GM23338 (cell line): ENCODE measurements at regions not wholly inside any gene's neighbourhood (a gene's known extent, or its start where the extent isn't known, plus 50 kb on each side); places are given as distances from the start of the nearest gene placed in this dataset.

ENCODE experiments used
- ATAC-seq: fragments of 200-7000 bp; cut with Tn5 transposase; 3 replicates; pipeline ENCODE4 v1.9.1; 2020
- DNase-seq: peaks from one replicate; pipeline ENCODE4 v3.0.0-alpha.2; 2015; ENCODE audit warnings: low spot score
- H2AFZ ChIP-seq: fragments of 200-600 bp; sonication (generic); 2 replicates; pipeline ENCODE4 v1.8.0; 2016; ENCODE audit warnings: antibody characterized with exemption, mild to moderate bottlenecking, moderate library complexity
- H3F3A ChIP-seq: fragments of 200-600 bp; sonication (generic); replicated peaks from 2 replicates; pipeline ENCODE4 v1.8.0; 2017; ENCODE audit warnings: antibody characterized with exemption, mixed run types, low read depth
- H3K27ac ChIP-seq: fragments of 200-600 bp; sonication (generic); 2 replicates; pipeline ENCODE4 v1.6.1; 2016; ENCODE audit warnings: low read depth
- H3K27me3 ChIP-seq: fragments of 200-600 bp; sonication (generic); 2 replicates; pipeline ENCODE4 v1.8.0; 2016; ENCODE audit warnings: mild to moderate bottlenecking, mixed run types, moderate library complexity; ENCODE audit not compliant: insufficient read depth
- H3K36me3 ChIP-seq: fragments of 200-600 bp; sonication (generic); 2 replicates; pipeline ENCODE4 v1.8.0; 2016; ENCODE audit warnings: mild to moderate bottlenecking; ENCODE audit not compliant: insufficient read depth
- H3K4me1 ChIP-seq: fragments of 200-600 bp; sonication (generic); 2 replicates; pipeline ENCODE4 v1.8.0; 2016; ENCODE audit warnings: mild to moderate bottlenecking, moderate library complexity; ENCODE audit not compliant: insufficient read depth
- H3K4me2 ChIP-seq: fragments of 200-600 bp; sonication (generic); 2 replicates; pipeline ENCODE4 v1.7.1; 2017; ENCODE audit warnings: mixed run types
- H3K4me3 ChIP-seq: fragments of 200-600 bp; sonication (generic); 2 replicates; pipeline ENCODE4 v1.6.1; 2016; ENCODE audit warnings: mixed run types
- H3K79me2 ChIP-seq: fragments of 200-600 bp; sonication (generic); replicated peaks from 2 replicates; pipeline ENCODE4 v1.8.0; 2017; ENCODE audit warnings: mild to moderate bottlenecking; ENCODE audit not compliant: insufficient read depth
- H3K9me2 ChIP-seq: fragments of 200-600 bp; sonication (generic); 2 replicates; pipeline ENCODE4 v1.8.0; 2017; ENCODE audit not compliant: insufficient read depth
- H4K20me1 ChIP-seq: fragments of 200-600 bp; sonication (generic); replicated peaks from 2 replicates; pipeline ENCODE4 v1.8.0; 2017; ENCODE audit warnings: mild to moderate bottlenecking; ENCODE audit not compliant: insufficient read depth
- H3K27ac Mint-ChIP-seq: 2 replicates; pipeline ENCODE4 v1.8.0; 2020; ENCODE audit warnings: inconsistent platforms, mild to moderate bottlenecking, moderate library complexity, mixed read lengths
- H3K27me3 Mint-ChIP-seq: 3 replicates; pipeline ENCODE4 v1.8.0; 2022; ENCODE audit warnings: low read depth, mild to moderate bottlenecking, moderate library complexity, mixed read lengths, inconsistent platforms; ENCODE audit not compliant: insufficient read depth, poor library complexity
- H3K36me3 Mint-ChIP-seq: 3 replicates; pipeline ENCODE4 v1.8.0; 2021; ENCODE audit warnings: low read depth, mild to moderate bottlenecking, inconsistent platforms, moderate library complexity, mixed read lengths
- H3K4me1 Mint-ChIP-seq: 3 replicates; pipeline ENCODE4 v1.8.0; 2020; ENCODE audit warnings: mild to moderate bottlenecking, inconsistent platforms, mixed read lengths
- H3K4me3 Mint-ChIP-seq: 3 replicates; pipeline ENCODE4 v1.8.0; 2021; ENCODE audit warnings: moderate library complexity, mild to moderate bottlenecking, inconsistent platforms, mixed read lengths
- H3K9me3 Mint-ChIP-seq: 3 replicates; pipeline ENCODE4 v1.8.0; 2020; ENCODE audit warnings: moderate library complexity, mild to moderate bottlenecking, inconsistent platforms, mixed read lengths
- CREB1 ChIP-seq: fragments of 250-450 bp; sonication (Bioruptor Pico); IDR thresholded peaks from 2 replicates; pipeline ENCODE4 v1.5.0; 2020; ENCODE audit warnings: low read depth, mild to moderate bottlenecking, moderate library complexity
- CTCF ChIP-seq, 2 experiments: fragments of 200-600 bp in 1 of 2; sonication (generic) in 1 of 2; conservative IDR thresholded peaks; 2 replicates each; pipeline versions ENCODE4 v1.5.1 to v1.6.1; 2016 to 2017; ENCODE audit warnings: antibody characterized with exemption in 2 of 2, low read depth in 2 of 2, mild to moderate bottlenecking in 2 of 2, moderate library complexity in 1 of 2
- EZH2 ChIP-seq: fragments of 200-600 bp; sonication (generic); IDR thresholded peaks from one replicate; pipeline ENCODE4 v1.8.0; 2017; ENCODE audit warnings: antibody characterized with exemption, mild to moderate bottlenecking, low read depth; ENCODE audit not compliant: unreplicated experiment
- JUNB ChIP-seq: IDR thresholded peaks from one replicate; pipeline ENCODE4 v1.6.1; 2016; ENCODE audit warnings: antibody characterized with exemption; ENCODE audit not compliant: unreplicated experiment
- ZNF331 ChIP-seq: fragments of 250-450 bp; sonication (Bioruptor Pico); IDR thresholded peaks from 2 replicates; pipeline ENCODE4 v1.5.0; 2020; ENCODE audit warnings: low read depth, mild to moderate bottlenecking, moderate library complexity
- TF ChIP-seq, protein P1 (sequence below): IDR thresholded peaks from 2 replicates; pipeline ENCODE4 v1.6.1; 2016; ENCODE audit warnings: antibody characterized with exemption
- TF ChIP-seq, protein P2 (sequence below): fragments of 250-450 bp; sonication (Bioruptor Pico); IDR thresholded peaks from 2 replicates; pipeline ENCODE4 v1.5.0; 2020; ENCODE audit warnings: mild to moderate bottlenecking, moderate library complexity

GRCh38 chr4:8688041-8688907 is 95.7 kb downstream of the CPZ start:
- Histone ChIP-seq H3K36me3 (no peaks in the 10 kb centered on the region), H3K27me3 (0 out of 2 replicates have a peak, but pooled peaks cover 5% of the 10 kb centered on the region), H3K9me2 (no peaks in the 10 kb centered on the region), H3K4me1 (no peaks in the 10 kb centered on the region), H4K20me1 (no peaks in the 10 kb centered on the region), H3F3A (0 out of 2 replicates have a peak, but pooled peaks cover 4% of the 10 kb centered on the region), H3K27ac (no peak overlapping the region), H3K4me2 (peak overlapping the region; percentile 62; the same call in 1 of the 2 replicates), H3K79me2 (no peaks in the 10 kb centered on the region), H3K4me3 (0 out of 2 replicates have a peak overlapping the region, but pooled peaks have one; percentile 13), H2AFZ (peak overlapping the region; percentile 78)
- TF ChIP-seq, protein P1, sequence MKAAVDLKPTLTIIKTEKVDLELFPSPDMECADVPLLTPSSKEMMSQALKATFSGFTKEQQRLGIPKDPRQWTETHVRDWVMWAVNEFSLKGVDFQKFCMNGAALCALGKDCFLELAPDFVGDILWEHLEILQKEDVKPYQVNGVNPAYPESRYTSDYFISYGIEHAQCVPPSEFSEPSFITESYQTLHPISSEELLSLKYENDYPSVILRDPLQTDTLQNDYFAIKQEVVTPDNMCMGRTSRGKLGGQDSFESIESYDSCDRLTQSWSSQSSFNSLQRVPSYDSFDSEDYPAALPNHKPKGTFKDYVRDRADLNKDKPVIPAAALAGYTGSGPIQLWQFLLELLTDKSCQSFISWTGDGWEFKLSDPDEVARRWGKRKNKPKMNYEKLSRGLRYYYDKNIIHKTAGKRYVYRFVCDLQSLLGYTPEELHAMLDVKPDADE: no peak
- TF ChIP-seq JUNB: no peak
- TF ChIP-seq EZH2: no peak
- TF ChIP-seq CTCF (conservative IDR thresholded peaks at IDR 0.05; ENCODE audit: low read depth in 2 of 2): peak; percentile 75 to 97
- TF ChIP-seq CREB1: 0 out of 2 replicates have a peak, but pooled peaks have one; percentile 12
- TF ChIP-seq, protein P2, sequence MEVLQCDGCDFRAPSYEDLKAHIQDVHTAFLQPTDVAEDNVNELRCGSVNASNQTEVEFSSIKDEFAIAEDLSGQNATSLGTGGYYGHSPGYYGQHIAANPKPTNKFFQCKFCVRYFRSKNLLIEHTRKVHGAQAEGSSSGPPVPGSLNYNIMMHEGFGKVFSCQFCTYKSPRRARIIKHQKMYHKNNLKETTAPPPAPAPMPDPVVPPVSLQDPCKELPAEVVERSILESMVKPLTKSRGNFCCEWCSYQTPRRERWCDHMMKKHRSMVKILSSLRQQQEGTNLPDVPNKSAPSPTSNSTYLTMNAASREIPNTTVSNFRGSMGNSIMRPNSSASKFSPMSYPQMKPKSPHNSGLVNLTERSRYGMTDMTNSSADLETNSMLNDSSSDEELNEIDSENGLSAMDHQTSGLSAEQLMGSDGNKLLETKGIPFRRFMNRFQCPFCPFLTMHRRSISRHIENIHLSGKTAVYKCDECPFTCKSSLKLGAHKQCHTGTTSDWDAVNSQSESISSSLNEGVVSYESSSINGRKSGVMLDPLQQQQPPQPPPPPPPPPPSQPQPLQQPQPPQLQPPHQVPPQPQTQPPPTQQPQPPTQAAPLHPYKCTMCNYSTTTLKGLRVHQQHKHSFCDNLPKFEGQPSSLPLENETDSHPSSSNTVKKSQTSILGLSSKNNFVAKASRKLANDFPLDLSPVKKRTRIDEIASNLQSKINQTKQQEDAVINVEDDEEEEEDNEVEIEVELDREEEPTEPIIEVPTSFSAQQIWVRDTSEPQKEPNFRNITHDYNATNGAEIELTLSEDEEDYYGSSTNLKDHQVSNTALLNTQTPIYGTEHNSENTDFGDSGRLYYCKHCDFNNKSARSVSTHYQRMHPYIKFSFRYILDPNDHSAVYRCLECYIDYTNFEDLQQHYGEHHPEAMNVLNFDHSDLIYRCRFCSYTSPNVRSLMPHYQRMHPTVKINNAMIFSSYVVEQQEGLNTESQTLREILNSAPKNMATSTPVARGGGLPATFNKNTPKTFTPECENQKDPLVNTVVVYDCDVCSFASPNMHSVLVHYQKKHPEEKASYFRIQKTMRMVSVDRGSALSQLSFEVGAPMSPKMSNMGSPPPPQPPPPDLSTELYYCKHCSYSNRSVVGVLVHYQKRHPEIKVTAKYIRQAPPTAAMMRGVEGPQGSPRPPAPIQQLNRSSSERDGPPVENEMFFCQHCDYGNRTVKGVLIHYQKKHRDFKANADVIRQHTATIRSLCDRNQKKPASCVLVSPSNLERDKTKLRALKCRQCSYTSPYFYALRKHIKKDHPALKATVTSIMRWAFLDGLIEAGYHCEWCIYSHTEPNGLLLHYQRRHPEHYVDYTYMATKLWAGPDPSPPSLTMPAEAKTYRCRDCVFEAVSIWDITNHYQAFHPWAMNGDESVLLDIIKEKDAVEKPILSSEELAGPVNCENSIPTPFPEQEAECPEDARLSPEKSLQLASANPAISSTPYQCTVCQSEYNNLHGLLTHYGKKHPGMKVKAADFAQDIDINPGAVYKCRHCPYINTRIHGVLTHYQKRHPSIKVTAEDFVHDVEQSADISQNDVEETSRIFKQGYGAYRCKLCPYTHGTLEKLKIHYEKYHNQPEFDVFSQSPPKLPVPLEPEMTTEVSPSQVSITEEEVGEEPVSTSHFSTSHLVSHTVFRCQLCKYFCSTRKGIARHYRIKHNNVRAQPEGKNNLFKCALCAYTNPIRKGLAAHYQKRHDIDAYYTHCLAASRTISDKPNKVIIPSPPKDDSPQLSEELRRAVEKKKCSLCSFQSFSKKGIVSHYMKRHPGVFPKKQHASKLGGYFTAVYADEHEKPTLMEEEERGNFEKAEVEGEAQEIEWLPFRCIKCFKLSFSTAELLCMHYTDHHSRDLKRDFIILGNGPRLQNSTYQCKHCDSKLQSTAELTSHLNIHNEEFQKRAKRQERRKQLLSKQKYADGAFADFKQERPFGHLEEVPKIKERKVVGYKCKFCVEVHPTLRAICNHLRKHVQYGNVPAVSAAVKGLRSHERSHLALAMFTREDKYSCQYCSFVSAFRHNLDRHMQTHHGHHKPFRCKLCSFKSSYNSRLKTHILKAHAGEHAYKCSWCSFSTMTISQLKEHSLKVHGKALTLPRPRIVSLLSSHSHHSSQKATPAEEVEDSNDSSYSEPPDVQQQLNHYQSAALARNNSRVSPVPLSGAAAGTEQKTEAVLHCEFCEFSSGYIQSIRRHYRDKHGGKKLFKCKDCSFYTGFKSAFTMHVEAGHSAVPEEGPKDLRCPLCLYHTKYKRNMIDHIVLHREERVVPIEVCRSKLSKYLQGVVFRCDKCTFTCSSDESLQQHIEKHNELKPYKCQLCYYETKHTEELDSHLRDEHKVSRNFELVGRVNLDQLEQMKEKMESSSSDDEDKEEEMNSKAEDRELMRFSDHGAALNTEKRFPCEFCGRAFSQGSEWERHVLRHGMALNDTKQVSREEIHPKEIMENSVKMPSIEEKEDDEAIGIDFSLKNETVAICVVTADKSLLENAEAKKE: no peak
- TF ChIP-seq ZNF331 (CRISPR knock-in tag): no peak
- ATAC-seq (peak; percentile 96), DNase-seq (peak; percentile 86)
- no peaks in the 10 kb centered on the region for H3K36me3 Mint-ChIP-seq
- peaks cover 36% of the 10 kb centered on the region for H3K27me3 Mint-ChIP-seq
- no peaks in the 10 kb centered on the region; the same call in 2 of the 3 replicates for H3K4me1 Mint-ChIP-seq
- H3K4me3 Mint-ChIP-seq: no peak overlapping the region
- no peaks in the 10 kb centered on the region for H3K9me3 Mint-ChIP-seq
- no peak overlapping the region for H3K27ac Mint-ChIP-seq
